ENCODE measurements at regions not wholly inside any gene's neighbourhood (a gene's known extent, or its start where the extent isn't known, plus 50 kb on each side); places are given as distances from the start of the nearest gene placed in this dataset.

GRCh38 chr1:182262425-182262824, 129.2 kb downstream of the GLUL start:
- TF ChIP-seq CTCF (IDR thresholded peaks at IDR 0.05) (no peak), POLR2A (IDR thresholded peaks at IDR 0.05) (no peak), POLR2AphosphoS5 (IDR thresholded peaks at IDR 0.05; ENCODE audit: insufficient read depth in 1 of 2, low read depth in 1 of 2) (no peak)

Data from vagina (tissue), 2 donors.